ENCODE measurements at regions not wholly inside any gene's neighbourhood (a gene's known extent, or its start where the extent isn't known, plus 50 kb on each side); places are given as distances from the start of the nearest gene placed in this dataset.

GRCh38 chr9:115495052-115495635 lies 377.2 kb upstream of the TNC start:
- Mint-ChIP-seq H3K4me1 (no peaks in the 10 kb centered on the region), H3K27ac (no peak overlapping the region), H3K9me3 (no peaks in the 10 kb centered on the region), H3K36me3 (no peaks in the 10 kb centered on the region), H3K4me3 (no peak overlapping the region), H3K27me3 (peaks cover 14% of the 10 kb centered on the region)
- no peak for DNase-seq

DNA sequence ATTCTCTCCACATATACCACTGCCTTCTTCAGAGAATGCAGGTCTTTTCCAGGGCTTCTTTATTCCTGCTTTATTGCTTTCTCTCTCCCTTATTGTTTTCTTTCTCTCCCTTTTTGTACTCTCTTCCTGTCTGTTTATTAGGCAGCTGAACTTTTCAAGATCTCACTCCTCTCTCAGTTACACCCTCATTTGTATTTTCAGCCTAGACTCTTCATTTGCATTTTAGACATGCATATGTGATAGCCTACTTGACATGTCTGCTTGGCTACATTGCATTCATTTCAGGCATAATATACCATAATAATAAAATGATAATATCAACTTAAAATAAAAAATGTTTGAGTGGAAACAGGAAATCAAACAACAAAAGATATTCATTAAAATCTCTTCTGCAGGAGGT lies 377.9 kb upstream of the TNC start:
- H3K4me1 Mint-ChIP-seq: no peaks in the 10 kb centered on the region
- H3K36me3 Mint-ChIP-seq: no peaks in the 10 kb centered on the region
- H3K27me3 Mint-ChIP-seq: peaks cover 20% of the 10 kb centered on the region

GRCh38 chr9:115498303-115498702 lies 380.3 kb upstream of the TNC start:
- H3K4me3 Mint-ChIP-seq: no peak overlapping the region
- no peaks in the 10 kb centered on the region for H3K4me1 Mint-ChIP-seq
- no peak for DNase-seq
- no peak overlapping the region for H3K27ac Mint-ChIP-seq
- H3K27me3 Mint-ChIP-seq: peaks cover 23% of the 10 kb centered on the region
- no peaks in the 10 kb centered on the region for H3K36me3 Mint-ChIP-seq
- no peaks in the 10 kb centered on the region for H3K9me3 Mint-ChIP-seq

More for the DNA sequence above, 377.9 kb upstream of the TNC start:
- Mint-ChIP-seq H3K4me3 (no peak overlapping the region), H3K9me3 (no peaks in the 10 kb centered on the region), H3K27ac (no peak overlapping the region)
- DNase-seq: no peak

DNA sequence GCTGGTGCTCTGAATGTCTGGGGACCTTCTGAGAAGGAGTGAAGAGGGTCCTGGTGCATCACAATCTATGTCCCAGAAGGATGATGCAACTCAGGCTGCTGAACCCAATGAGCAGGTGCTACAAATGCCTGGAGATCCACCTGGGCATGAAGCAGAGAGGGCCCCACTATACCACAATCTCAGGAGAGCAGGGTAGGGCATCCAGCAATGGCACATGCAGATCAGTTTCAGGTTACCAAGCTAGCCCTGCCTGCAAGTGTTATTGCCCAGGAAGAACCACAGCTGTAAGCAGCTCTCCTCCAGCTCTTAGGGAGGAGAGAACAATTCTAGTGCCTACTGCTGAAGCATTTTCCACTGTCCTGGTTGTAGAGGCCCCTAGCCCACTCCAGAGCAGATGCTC lies 389.2 kb upstream of the TNC start:
- no peaks in the 10 kb centered on the region for H3K4me1 Mint-ChIP-seq
- H3K27ac Mint-ChIP-seq: no peak overlapping the region
- no peak overlapping the region for H3K4me3 Mint-ChIP-seq
- H3K27me3 Mint-ChIP-seq: peaks cover 13% of the 10 kb centered on the region
- H3K9me3 Mint-ChIP-seq: peaks cover 1% of the 10 kb centered on the region
- no peaks in the 10 kb centered on the region for H3K36me3 Mint-ChIP-seq
- DNase-seq: no peak

- Mint-ChIP-seq H3K4me3 (no peak overlapping the region), H3K36me3 (no peaks in the 10 kb centered on the region), H3K4me1 (no peaks in the 10 kb centered on the region), H3K9me3 (no peaks in the 10 kb centered on the region), H3K27ac (no peak overlapping the region), H3K27me3 (peaks cover 4% of the 10 kb centered on the region)
- no peak for DNase-seq
Measured at GRCh38 chr9:115513148-115513547, 395.2 kb upstream of the TNC start.

DNA sequence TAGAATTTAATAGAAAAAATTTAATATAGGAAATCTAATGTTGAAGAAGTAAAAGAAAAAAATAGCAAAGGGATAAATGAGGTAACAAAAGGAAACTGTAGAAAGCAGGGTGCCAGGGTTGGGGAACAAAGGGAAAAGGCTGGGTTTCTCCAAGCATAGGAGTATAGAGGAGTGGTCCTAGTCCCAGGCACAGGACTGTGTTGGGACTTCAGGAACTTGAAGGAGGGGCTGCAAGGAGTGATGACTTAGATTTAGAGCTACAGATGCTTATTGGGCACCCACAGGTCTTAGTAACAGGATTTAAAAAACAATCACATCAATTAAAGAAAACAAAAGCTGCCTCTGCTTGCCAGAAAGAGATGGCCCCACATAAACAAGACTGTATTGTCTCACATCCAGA lies 396.5 kb upstream of the TNC start:
- Mint-ChIP-seq H3K27me3 (peaks cover 8% of the 10 kb centered on the region), H3K27ac (no peak overlapping the region), H3K4me1 (no peaks in the 10 kb centered on the region), H3K9me3 (no peaks in the 10 kb centered on the region), H3K36me3 (no peaks in the 10 kb centered on the region), H3K4me3 (no peak overlapping the region)
- no peak for DNase-seq

- Mint-ChIP-seq H3K9me3 (no peaks in the 10 kb centered on the region), H3K4me3 (no peak overlapping the region), H3K27me3 (peaks cover 14% of the 10 kb centered on the region), H3K4me1 (no peaks in the 10 kb centered on the region), H3K27ac (no peak overlapping the region), H3K36me3 (no peaks in the 10 kb centered on the region)
- no peak for DNase-seq
Measured at GRCh38 chr9:115517335-115518075, 399.5 kb upstream of the TNC start.

DNA sequence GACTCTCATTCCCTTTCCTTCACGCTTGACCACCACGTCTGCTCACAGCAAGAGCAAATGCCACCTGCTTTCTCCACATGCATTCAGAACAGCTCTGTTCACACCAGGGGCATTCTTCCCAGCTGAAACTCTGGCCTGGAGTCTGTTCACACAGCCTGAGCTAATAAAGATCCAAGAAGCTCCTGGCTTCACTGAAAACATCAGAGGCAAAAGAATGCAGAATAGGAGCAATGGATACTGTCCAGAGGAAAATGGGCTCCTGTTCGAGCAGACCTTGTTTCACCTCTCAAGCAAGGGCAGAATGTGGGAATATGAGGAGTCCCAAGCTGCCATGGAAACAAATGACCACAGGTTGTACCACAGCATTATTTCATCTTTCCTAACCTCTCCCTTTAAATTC lies 402.7 kb upstream of the TNC start:
- no peak for DNase-seq
- Mint-ChIP-seq H3K27ac (no peak overlapping the region), H3K36me3 (no peaks in the 10 kb centered on the region), H3K4me1 (no peaks in the 10 kb centered on the region), H3K4me3 (no peak overlapping the region), H3K9me3 (no peaks in the 10 kb centered on the region), H3K27me3 (peaks cover 36% of the 10 kb centered on the region)

DNA sequence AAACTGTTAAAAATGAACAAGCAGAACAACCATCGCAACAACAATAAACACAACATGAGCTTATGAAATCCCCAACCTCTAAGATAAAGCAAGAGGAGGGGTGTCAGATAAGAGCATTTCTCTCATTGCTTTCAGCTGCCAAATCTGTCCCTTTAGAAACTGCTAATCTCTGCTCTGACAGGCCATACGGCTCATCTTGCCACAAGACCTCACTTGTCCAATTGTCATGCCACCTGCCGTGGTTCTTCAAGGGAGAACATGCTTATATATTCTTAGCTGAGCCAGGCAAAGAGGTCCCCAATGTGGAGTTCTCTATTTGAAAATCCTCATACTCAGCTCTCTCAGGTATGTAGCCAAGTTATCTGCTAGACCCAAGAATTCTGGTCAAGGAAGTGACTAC lies 405.0 kb upstream of the TNC start:
- peaks cover 36% of the 10 kb centered on the region for H3K27me3 Mint-ChIP-seq
- H3K9me3 Mint-ChIP-seq: no peaks in the 10 kb centered on the region
- H3K4me3 Mint-ChIP-seq: no peak overlapping the region
- H3K27ac Mint-ChIP-seq: no peak overlapping the region
- H3K36me3 Mint-ChIP-seq: no peaks in the 10 kb centered on the region
- DNase-seq: no peak
- H3K4me1 Mint-ChIP-seq: no peaks in the 10 kb centered on the region

DNA sequence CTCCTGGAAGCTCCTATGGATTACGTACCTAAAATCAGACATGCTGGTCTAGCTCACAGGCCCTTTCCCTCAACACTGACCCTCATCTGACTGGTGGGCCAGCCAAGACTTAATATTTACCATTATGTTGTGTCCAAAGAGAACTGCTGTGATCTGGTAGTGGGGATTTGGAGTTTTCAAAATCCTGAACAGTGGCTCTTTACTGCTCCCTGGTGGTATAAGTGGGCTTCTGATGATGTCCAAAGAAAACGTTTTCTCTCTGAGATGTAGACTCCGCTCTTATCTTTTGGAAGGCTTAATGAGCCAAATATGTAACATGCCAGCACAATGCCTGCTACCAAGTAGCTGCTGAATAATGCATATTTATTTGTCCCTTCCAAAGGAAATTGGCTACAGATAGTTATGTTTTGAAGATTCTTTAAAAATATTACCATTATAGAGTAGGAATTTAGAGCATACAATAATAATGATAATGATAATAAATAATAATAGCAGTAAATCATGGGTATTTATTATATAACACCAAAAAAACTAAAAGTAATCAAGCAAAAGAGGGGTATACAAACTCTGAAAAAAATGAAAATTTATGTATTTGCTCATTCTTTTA lies 406.6 kb upstream of the TNC start:
- H3K27ac Mint-ChIP-seq: no peak overlapping the region
- no peaks in the 10 kb centered on the region for H3K9me3 Mint-ChIP-seq
- H3K27me3 Mint-ChIP-seq: peaks cover 33% of the 10 kb centered on the region
- H3K36me3 Mint-ChIP-seq: no peaks in the 10 kb centered on the region
- no peak overlapping the region for H3K4me3 Mint-ChIP-seq
- DNase-seq: no peak
- no peaks in the 10 kb centered on the region for H3K4me1 Mint-ChIP-seq

- Mint-ChIP-seq H3K4me3 (no peak overlapping the region), H3K27ac (no peak overlapping the region), H3K4me1 (no peaks in the 10 kb centered on the region), H3K27me3 (peaks cover 38% of the 10 kb centered on the region), H3K9me3 (no peaks in the 10 kb centered on the region), H3K36me3 (no peaks in the 10 kb centered on the region)
- DNase-seq: no peak
Measured at GRCh38 chr9:115525111-115526058, 407.4 kb upstream of the TNC start.

DNA sequence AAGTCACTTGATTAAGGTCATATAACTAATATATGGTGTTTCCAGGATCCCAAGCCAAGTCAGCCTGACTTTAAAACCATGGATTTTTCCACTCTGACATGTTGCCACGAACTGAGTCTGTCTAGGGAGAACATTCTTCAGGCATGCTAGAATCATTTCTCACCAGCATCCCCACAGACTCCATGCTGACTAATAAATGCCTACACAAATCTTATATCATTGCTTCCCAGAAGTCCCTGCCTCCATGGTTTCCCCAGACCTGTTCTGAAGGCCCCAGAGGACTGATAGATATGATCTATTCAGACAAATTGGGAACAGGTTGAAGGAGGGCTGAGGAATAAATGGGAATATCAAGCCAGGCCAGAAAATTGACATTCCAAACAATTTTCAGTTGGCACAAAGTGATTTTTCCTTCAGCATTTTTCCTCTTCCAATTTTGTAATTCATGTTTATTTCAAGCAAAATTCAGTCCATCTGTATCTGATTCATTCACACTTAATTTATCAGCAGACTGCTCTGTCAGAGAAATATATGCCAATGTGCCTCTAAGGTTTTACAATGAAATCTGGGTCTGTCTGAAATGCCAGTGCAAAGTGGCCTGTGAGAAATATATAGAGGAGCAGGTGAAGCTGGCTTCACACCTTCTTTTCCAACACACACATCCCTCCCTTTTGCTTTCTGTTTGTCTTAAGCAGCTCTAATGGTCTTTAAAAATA lies 413.6 kb upstream of the TNC start:
- peaks cover 29% of the 10 kb centered on the region for H3K27me3 Mint-ChIP-seq
- H3K9me3 Mint-ChIP-seq: no peaks in the 10 kb centered on the region
- no peak overlapping the region for H3K27ac Mint-ChIP-seq
- H3K36me3 Mint-ChIP-seq: no peaks in the 10 kb centered on the region
- H3K4me3 Mint-ChIP-seq: no peak overlapping the region
- no peak for DNase-seq
- H3K4me1 Mint-ChIP-seq: no peaks in the 10 kb centered on the region

DNA sequence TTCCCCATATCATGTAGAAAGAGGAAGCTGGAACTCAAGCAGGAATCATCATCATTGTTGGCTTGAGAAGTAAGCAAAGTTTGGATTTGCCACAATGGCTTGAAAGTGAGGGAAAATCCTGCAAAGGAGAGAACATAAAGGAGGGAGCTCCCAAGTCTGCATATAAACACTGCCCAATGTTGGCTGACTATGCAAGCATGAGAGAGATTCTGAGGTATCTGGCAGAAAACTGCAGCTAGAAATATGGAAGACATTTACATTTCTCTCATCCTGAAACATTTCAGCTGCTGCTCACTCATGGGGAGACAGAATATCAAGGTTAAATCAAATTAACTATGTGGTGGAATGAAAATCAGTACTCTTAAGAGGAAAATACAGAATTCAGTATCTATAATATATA lies 415.6 kb upstream of the TNC start:
- Mint-ChIP-seq H3K4me3 (no peak overlapping the region), H3K4me1 (no peaks in the 10 kb centered on the region), H3K36me3 (no peaks in the 10 kb centered on the region), H3K27ac (no peak overlapping the region), H3K9me3 (no peaks in the 10 kb centered on the region), H3K27me3 (peaks cover 36% of the 10 kb centered on the region)
- DNase-seq: no peak

DNA sequence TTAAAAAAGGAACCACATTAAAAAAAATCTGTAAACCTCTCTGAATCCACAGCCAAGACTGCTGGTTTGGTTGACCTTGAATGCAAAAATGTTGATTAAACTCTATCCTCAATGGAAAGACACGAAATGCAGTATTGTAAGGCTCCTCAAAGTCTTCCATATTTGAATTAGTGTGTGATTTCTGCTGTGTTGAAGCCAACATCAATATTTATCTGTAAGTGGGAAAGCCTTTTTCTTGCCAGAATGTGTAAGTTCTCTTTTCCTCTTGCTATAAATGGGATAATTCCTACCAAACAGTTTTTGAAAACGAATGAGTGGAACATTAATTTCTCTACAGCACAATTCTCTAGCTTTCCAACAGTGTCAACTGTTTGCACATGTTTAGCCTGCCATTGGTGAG lies 422.1 kb upstream of the TNC start:
- Mint-ChIP-seq H3K4me3 (no peak overlapping the region), H3K27ac (no peak overlapping the region), H3K27me3 (peaks cover 15% of the 10 kb centered on the region), H3K9me3 (no peaks in the 10 kb centered on the region), H3K36me3 (no peaks in the 10 kb centered on the region), H3K4me1 (no peaks in the 10 kb centered on the region)
- no peak for DNase-seq

DNA sequence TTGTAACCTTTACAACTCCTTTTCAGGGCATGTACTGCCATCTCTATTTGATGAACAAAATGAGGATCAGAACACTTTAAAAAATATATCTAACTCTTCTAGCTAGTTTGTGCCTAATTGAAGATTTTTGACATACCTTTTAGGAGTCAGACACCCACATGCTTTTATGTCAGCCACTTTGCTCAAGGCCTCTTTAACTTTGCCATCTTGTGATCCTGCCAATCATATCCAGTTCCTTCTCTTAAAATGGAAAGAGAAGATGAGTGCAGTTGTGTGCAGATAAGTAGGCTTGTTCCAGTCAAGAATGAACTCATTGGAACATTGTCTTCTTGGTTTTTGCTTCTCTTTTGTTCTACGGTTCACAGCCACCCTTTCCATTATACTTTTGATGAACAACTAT lies 425.6 kb upstream of the TNC start:
- no peak overlapping the region for H3K27ac Mint-ChIP-seq
- no peaks in the 10 kb centered on the region for H3K36me3 Mint-ChIP-seq
- no peaks in the 10 kb centered on the region for H3K9me3 Mint-ChIP-seq
- DNase-seq: no peak
- no peak overlapping the region for H3K4me3 Mint-ChIP-seq
- peaks cover 4% of the 10 kb centered on the region for H3K27me3 Mint-ChIP-seq
- no peaks in the 10 kb centered on the region for H3K4me1 Mint-ChIP-seq
